ENCODE measurements at regions not wholly inside any gene's neighbourhood (a gene's known extent, or its start where the extent isn't known, plus 50 kb on each side); places are given as distances from the start of the nearest gene placed in this dataset.

DNA sequence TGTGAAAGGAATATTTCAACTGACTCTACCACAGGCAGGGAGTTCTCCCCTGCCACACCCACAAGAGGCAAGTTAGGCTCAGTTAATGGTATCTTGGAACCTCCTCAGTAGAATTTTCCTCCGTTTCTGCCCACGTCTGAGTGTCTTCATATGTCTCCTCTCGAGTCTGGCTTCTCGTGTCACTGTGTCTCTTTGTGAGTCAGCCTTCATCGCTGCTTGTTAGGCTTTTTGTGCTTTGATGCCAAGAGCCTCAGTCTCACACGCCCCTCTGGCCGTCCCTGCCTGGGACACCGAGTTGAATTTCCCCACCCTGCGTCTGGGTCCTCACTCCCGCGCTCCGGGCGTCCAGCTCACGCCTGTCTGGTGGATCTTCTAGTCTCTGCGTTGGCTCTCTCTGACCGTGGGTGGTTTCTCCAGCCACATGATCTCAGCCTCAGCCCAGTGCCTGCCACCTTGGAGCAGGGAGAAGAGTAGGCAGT is 125.7 kb upstream of the GADD45A start:
- peak; percentile 74 for DNase-seq (ENCODE audit: low read depth)

DNA sequence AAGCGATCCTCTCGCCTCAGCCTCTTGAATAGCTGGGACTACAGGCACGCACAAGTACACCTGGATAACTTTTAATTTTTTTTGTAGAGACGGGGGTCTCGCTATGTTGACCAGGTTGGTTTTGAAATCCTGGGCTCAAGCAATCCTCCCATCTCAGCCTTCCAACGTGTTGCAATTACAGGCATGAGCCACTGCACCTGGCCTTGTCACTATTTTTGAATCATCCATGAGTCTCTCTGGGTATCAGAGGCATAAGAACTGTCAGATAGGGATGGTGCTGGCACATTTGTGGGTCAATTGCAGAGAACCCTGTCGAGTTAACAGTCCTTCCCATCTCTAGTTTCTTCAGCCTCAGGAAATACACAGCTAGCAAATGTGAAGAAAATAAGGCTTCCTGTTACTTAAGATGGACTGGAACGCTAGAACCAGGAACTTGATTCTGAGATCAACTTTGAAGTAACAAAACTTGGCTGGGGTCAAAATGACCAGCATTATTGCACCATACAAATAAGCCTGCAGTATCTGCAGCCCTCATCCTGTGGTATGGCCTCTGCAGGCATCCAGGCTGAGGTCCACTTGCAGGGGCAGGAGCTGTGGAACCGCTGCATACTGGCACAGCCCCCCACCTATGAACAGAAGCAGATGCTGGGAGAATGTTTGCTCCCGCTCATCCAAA is 124.3 kb upstream of the GADD45A start:
- peak; percentile 47 for DNase-seq (ENCODE audit: low read depth)

DNA sequence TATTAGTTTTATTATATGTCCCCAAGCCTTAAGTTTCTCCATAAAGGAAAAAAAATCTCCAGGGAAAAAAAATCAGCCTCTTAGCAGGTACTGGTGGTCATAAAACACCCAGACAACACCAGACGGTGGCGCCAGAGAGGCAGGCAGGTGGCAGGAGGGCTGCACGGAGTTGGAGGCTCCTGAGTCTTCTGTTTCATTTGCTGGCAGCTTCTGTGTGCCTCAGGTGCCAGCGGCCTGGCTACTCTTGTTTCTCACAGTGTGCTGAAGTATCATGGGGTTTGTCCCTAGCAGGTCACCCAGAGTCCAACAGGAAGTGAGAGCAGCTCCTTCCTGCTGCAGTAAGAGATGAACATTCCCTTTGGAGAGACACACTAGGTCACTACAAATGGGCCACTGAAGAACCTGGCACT is 123.3 kb upstream of the GADD45A start:
- DNase-seq (ENCODE audit: low read depth): peak; percentile 86

DNA sequence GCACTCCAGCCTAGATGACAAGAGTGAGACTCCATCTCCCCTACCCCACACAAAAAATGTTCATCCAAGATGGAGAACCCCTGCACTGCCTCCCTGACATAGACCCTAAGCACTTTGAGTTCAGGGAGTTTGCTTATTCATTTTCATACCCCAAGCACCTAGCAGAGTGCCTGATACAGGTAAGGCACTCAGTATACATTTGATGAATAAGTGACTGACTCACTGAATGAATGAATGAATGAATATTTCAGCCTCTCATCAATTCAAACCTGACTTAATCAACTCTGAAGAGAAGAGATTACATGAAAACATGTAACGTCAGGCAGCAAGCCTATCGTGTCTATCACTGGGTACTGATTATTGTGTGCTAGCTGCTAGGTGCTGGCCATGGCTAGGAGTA is 121.3 kb upstream of the GADD45A start:
- no peak for DNase-seq (ENCODE audit: low read depth)

DNA sequence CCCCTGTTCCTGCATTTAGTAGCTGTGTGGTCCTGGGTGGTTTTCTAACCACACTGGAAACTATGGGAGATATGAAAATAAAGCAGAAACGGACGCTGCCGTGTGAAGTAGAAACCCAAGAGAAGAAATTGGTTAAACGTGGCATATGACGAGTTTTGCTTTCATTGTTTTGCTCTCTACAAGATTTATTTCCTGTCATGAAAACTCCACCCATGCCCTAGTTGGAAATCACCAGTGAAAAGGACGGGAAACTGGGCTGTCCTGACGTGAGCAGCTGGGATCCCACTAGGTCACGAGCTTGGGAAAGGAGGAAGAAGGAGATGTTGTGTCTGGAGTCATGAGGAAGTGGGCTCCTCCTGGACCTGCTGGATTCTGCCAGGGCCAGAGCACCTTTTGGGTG is 120.8 kb upstream of the GADD45A start:
- DNase-seq (ENCODE audit: low read depth): no peak

DNA sequence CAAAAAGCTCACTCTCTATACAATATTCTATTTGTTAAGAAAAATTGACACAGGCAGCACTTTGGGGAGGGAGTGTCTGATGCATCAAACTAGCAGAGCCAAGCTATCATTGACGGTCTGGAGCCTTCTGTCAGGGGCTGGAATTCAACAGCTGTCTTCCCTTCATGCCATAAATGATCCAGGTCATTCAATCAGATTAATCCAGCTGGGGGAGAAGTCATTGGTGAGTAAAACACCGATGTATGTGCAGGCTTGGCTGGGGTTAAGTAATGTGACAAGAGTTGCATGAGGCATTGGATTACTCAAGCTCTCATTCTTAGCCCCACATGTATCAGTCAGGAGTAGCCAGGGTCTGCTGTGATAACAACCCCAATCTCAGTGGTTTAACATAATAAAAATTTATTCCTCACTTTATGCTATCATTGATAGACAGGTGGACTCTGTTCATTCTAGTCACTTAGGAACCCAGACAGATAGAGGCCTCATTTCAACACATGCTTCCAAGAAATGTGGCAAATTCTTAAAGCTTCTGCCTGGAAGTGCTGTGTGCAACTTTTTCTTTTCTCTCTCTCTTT is 118.1 kb upstream of the GADD45A start:
- DNase-seq (ENCODE audit: low read depth): peak; percentile 51

DNA sequence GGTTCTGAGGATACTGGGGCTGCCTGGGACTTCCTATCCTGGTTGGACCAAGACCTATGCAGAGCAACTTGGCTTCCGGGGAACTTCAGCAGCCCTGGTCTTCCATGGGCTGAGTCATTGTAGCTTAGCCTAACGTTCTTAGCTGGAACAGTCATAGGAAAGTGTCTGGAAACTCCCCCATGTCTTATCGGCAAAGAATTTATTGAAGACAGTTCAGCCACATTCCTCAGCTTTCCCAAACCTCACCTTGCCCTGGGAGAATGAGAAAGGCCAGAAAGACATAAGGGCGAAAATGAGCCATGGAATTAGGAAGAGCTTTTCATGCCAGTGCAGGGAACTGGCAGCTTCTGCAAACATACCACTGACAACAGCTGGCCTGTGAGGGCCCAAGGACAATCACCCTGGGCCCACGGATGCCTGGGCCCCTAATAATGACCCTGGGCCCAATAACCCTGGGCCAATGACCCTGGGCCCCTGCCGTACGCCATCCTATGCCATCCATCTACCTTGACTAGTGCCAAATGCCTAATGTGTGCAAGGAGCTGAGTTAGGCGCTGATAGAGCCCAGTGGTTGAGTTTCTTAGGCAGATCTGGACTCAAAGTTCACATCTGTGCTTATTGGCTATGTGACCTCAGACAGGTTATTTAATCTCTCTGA is 114.4 kb upstream of the GADD45A start:
- DNase-seq (ENCODE audit: low read depth): peak; percentile 75

DNA sequence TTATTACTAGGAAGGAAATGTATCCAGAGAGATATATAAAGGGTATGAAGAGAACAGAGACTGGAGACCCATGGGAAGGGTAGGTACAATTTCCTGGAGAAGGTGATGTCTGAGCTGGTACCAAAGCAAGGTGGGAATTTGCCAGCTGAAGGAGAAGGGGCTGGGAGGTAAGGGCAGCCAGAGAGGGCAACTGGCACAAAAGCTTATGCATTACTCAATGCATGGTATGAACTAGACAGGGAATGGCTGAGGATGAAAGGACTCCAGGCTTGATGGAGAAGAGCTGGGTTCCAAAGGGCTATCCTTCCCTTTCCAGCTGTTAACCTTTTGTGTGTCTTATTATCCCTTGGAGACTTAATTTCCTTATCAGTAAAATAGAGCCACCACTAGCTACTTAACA is 113.6 kb upstream of the GADD45A start:
- DNase-seq (ENCODE audit: low read depth): no peak

DNA sequence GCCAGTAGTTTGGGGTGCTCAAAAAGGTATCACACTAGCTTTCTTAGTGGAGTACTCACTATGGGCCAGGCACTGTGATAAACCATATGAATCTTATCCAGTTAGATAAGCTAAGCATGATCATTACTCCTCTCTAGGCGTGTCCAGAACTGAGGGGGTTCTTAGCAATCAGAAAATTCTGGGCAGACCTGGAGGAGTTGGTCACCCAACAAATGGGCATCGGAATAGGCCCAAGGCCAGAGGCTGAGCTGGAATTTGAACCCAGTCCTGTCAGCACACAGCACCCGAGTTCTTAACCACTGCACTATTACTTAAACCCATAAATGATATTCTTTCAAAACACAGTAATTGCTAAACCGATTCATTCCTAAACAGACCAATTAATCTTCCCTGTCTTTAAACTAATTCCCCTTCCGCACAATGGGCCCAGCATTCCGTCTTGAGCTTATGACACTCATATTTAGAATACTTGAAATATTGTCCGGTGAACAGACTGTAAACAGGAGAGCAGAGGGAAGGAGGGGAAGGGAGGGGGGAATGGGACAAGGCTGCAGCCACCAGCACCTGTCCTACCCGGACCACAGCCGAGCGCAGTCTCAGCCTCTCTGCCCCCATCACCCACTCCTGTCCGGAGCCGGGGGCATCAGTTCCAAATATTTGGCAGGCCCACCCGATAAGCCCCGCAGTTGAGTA is 113.0 kb upstream of the GADD45A start:
- DNase-seq (ENCODE audit: low read depth): peak; percentile 73

DNA sequence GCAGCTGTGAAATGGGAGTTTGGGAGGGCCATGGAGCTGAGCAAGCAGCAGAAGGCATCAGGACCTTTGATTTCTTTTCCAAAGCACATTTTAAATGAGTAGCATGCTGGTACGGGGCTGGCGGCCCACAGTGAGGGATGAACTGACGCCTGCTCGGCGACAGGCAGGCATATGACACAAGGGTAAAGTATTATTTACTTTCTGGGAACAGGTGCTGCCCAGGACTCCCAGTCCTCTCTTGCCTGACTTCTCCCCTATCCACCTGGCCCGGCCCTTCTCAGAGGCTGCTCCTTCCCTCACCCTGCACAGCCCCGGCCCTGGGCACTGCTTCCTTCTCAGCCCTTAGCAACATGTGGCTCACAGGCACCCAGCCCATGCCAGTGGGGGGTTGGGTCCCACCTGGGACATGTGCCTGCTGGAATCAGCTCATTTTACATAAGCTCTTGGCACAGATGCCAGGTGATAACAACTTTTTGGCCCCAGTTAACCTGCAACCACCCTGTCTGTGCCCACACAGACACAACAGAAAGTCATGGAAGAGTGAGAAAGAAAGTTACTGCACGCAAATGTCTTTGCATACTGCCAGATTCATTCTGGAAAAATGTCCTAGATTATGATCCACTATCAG is 112.3 kb upstream of the GADD45A start:
- peak; percentile 61 for DNase-seq (ENCODE audit: low read depth)

DNA sequence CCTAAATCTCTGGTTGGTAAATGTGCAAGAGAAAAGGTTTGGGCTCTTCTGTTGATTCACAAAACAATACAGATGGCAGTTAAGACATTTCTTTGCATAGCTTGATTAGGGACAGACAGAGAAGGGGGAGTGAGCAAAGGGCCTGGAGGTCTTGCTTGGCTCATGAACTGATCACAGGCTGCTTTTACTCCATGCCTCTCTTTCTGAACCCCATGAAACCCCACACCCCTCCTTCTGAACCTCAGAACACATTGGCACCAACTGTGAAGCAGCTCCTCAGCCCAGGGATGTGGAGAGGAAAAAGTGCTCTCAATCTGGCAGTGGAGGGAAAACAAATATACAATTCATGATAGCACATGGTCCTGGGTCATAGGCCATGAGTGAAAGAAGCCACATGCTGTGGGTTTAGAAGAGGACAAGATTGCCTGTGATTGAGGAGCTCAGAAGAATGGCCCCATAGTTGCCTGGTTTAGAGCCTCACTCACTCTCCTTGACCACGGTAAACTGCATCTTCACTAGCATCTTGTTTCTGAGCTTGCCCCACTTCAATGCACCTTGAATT is 111.6 kb upstream of the GADD45A start:
- no peak for DNase-seq (ENCODE audit: low read depth)

DNA sequence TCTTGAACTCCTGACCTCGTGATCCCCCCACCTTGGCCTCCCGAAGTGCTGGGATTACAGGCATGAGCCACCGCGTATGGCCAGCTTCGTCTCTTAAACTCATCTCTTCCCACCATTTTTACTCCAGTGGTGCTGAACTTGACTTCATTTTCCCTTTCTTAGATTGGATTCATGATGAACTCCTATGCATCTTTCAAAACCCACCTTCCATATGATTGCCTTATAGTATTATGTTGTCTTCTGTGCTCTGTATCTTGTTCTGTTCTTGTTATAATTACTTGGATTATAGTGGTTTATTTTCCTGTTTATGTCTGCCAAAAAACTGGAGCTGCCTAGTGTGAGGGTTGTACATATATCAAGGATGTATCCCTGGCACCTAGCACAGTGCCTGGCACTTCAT is 110.8 kb upstream of the GADD45A start:
- DNase-seq (ENCODE audit: low read depth): no peak

DNA sequence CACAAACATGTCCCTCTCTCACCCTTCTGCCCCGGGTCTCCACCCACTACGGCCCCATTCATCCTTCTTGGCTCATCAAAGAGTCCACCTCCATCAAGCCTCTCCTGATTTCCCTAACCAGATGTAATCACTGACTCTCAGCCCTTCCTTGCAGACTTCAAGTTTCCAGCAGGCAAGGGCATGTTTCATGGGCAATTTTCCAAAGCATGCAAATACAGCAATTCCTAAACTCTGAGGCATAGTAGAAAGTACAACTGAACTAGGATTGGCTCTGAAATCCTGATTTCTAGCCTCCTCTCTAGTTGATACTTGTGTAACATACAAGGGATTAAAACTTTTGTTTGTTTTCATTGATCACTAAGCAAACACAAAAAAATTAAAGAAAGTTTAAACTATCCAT is 109.1 kb upstream of the GADD45A start:
- DNase-seq (ENCODE audit: low read depth): no peak

DNA sequence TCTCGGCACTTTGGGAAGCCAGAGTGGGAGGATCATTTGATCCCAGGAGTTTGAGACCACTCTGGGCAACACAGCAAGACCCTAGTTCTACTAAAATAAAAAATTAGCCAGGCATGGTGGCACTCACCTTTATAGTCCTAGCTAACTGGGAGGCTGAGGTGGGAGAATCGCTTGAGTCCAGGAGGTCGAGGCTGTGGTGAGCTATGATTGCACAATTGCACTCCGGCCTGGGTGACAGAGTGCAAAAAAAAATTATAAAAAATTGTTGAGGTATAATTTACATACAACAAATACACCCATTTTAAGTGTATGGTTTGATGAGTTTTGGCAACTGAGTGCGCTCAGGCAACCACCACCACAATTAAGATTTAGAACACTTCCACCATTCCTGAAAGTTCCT is 108.5 kb upstream of the GADD45A start:
- DNase-seq (ENCODE audit: low read depth): no peak

DNA sequence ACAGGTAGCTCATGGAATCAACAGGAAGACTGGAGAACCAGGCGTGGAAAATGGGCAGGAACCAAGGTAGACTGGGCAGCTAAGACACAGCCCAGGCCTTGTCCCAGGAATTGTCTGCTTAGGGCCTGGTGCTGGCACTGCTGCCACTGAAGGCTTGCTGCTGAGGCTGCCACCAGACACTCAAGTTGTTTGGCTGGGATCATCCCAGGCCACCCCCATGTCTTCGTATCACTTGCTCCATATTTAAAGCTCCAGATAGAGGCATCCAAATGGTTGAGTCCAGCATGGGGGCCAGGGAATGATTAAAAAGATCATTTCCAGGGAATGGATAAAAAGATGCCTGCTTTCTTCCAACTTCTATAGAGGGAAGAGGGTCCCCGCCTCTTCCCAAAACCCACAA is 107.4 kb upstream of the GADD45A start:
- DNase-seq (ENCODE audit: low read depth): no peak

DNA sequence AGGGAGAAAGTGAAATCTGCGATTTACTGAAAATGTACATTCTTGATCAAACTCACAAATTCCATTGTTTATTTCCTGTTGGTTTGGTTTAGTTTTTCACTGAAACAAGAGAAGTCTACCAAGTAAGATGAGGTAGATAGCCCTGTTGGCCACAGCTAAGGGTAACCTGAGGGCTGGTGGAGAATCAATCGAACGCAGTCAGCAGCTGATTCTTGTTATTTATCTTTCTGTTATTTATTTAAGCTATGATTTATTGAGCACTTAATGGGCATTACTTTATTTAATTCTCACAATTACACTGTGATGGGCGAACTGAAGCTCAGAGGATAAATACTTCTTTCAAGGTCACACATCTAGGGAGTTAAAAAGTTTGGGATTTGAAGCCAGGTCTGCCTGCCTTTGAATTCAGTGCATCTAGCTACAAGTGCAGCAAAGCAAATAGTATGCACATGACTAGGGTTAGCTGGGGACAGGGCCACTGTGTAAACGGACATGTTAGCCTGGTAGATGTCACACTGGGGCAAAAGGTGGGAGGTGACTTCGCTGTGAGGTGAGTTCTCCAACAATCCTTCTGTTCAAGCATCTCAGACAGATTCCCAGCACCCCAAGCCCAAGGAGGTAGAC is 106.5 kb upstream of the GADD45A start:
- no peak for DNase-seq (ENCODE audit: low read depth)

DNA sequence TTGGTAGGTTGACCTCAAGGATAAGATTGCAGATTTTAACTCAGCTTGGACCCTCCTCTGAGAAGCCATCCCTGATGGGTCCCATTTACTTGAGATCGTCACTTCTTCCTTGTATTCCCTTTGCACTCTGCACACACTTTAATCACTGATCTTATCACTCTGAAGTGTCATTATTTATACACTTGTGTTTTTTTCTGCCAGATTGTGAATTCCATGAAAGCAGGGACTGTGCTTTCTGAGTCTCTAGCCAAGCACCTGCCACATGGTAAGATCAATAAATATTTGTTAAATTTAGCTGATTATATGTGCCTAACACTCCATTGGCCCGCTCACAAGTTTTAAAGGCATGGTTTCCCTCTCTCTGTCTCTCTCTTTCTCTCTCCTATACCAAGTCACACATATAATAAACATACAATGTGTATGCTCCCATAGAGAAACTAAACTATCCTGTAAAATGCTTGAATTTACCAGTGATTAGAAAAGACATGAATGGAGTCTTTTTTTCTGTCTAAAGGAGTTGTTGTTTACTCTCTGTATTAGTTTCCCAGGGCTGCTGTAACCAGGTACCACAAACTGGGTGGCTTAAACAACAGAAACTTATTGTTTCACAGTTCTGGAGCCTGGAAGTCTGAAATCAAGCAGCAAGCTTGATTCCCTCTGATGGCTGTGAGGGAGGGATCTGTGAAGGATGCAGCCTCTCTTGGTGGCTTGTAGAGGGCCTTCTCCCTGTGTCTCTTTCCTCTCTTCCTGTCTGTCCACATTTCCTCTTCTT is 105.2 kb upstream of the GADD45A start:
- DNase-seq (ENCODE audit: low read depth): no peak

DNA sequence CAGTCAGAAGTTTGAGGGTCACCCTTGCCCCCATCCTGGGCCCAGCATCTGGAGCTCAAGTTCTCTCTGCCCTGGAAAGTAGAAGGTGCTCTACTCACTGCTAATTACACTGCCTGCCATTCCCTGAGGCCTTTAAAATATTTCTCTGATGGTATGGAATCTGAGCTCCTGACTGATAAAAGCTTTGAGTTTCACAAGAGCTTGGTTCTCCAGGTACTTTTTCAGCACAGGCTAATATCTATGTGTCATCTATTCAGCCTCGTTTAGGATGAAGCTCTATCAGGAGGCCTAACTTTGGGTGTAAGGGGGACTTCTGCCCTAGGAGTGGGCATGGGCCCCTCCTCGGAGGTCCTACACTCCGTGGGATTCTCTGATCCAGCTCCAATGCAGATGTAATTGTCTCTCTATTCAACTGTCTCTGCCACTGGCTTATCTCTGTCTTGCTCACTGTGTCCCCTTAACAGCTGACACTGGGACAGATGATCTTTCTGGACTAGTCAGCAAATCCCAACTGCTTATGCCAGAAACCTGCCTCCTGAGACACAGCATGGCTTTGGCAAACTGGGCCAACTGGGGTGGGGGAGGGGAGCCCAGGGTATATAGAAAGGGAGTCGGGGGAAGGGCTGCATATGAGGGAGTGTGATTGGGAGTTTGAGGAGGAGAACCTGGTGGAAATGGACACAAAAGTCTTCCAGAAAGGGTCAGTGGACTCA is 104.2 kb upstream of the GADD45A start:
- DNase-seq (ENCODE audit: low read depth): peak; percentile 74
